HEK293T (cell line): ENCODE measurements at regions not wholly inside any gene's neighbourhood (a gene's known extent, or its start where the extent isn't known, plus 50 kb on each side); places are given as distances from the start of the nearest gene placed in this dataset.

Source experiments
- CTCF ChIA-PET: fragments of 350-600 bp; formaldehyde crosslinking; extraction: SDS; loops from one replicate; lab custom pipeline; 2021; ENCODE audit warnings: antibody characterized with exemption, inconsistent platforms; lab: Yijun Ruan, JAX
- POLR2A ChIA-PET: fragments of 350-600 bp; formaldehyde crosslinking; extraction: SDS; loops from one replicate; lab custom pipeline; 2020; ENCODE audit warnings: antibody characterized with exemption, inconsistent platforms; lab: Yijun Ruan, JAX
- DNase-seq: peaks from one replicate; pipeline ENCODE4 v3.0.0; 2012; ENCODE audit warnings: mixed read lengths; ENCODE audit errors: extremely low spot score
- ARNT ChIP-seq: fragments of 450-650 bp; IDR thresholded peaks from 2 replicates; pipeline ENCODE4 v1.6.1; 2017; ENCODE audit warnings: mild to moderate bottlenecking
- BHLHE40 ChIP-seq: fragments of 450-650 bp; IDR thresholded peaks from 2 replicates; pipeline ENCODE4 v1.6.1; 2016; ENCODE audit warnings: mild to moderate bottlenecking, moderate library complexity, borderline replicate concordance
- CTBP1 ChIP-seq: fragments of 450-650 bp; IDR thresholded peaks from 2 replicates; pipeline ENCODE4 v1.6.1; 2016; ENCODE audit warnings: borderline replicate concordance
- ELF4 ChIP-seq: fragments of 450-650 bp; IDR thresholded peaks from 2 replicates; pipeline ENCODE4 v1.6.1; 2017; ENCODE audit warnings: antibody characterized with exemption
- FOXA1 ChIP-seq: fragments of 450-650 bp; IDR thresholded peaks from 2 replicates; pipeline ENCODE4 v1.6.1; 2016; ENCODE audit warnings: mild to moderate bottlenecking
- FOXK2 ChIP-seq: fragments of 450-650 bp; IDR thresholded peaks from 2 replicates; pipeline ENCODE4 v1.6.1; 2016; ENCODE audit warnings: mild to moderate bottlenecking
- FOXM1 ChIP-seq: fragments of 450-650 bp; IDR thresholded peaks from 2 replicates; pipeline ENCODE4 v1.6.1; 2017; ENCODE audit warnings: mild to moderate bottlenecking, borderline replicate concordance
- HDGF ChIP-seq: fragments of 450-650 bp; IDR thresholded peaks from 2 replicates; pipeline ENCODE4 v1.6.1; 2017; ENCODE audit warnings: antibody characterized with exemption, borderline replicate concordance
- L3MBTL2 ChIP-seq: fragments of 450-650 bp; conservative IDR thresholded peaks from 2 replicates; pipeline ENCODE4 v1.6.1; 2016; ENCODE audit warnings: mild to moderate bottlenecking
- LEF1 ChIP-seq: fragments of 450-650 bp; IDR thresholded peaks from 2 replicates; pipeline ENCODE4 v1.6.1; 2017; ENCODE audit warnings: mild to moderate bottlenecking, borderline replicate concordance
- NFRKB ChIP-seq: fragments of 450-650 bp; IDR thresholded peaks from 2 replicates; pipeline ENCODE4 v1.6.1; 2016; ENCODE audit warnings: mild to moderate bottlenecking, moderate library complexity
- SP1 ChIP-seq: fragments of 450-650 bp; IDR thresholded peaks from 2 replicates; pipeline ENCODE4 v1.6.1; 2017
- SUZ12 ChIP-seq: fragments of 450-650 bp; IDR thresholded peaks from 2 replicates; pipeline ENCODE4 v1.6.1; 2016; ENCODE audit warnings: mild to moderate bottlenecking
- TARDBP ChIP-seq: fragments of 450-650 bp; IDR thresholded peaks from 2 replicates; pipeline ENCODE4 v1.6.1; 2016
- ZNF384 ChIP-seq: fragments of 450-650 bp; IDR thresholded peaks from 2 replicates; pipeline ENCODE4 v1.6.1; 2016
- TF ChIP-seq, protein P1 (sequence below): fragments of 450-650 bp; IDR thresholded peaks from 2 replicates; pipeline ENCODE4 v1.6.1; 2016

DNA sequence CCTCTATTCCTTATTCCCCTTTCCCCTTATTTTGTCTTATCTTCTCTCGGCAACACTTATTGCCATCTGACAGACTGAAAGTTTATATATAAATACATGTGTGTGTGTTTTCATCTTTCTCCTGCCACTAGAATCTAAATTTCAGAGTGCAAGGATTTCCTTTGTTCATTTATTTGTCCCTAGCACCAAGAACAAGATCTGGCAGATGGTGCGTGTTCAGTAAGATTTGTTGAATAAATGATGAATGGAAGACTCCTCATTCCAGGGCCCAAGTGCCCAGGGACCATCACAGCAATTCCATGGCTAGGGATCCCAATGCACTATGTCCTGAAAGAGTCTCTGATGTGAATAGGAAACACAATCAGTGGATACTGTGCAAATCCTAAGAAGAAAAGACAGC, 97.9 kb upstream of the EEA1 start:
- ChIA-PET POLR2A (no interaction called here), CTCF (no interaction called here)
- no peak for TF ChIP-seq ARNT
- TF ChIP-seq ZNF384 = no peak
- TF ChIP-seq NFRKB = no peak
- TF ChIP-seq FOXM1 = no peak
- no peak for TF ChIP-seq SP1
- TF ChIP-seq ELF4 = no peak
- no peak for TF ChIP-seq SUZ12
- no peak for DNase-seq

DNA sequence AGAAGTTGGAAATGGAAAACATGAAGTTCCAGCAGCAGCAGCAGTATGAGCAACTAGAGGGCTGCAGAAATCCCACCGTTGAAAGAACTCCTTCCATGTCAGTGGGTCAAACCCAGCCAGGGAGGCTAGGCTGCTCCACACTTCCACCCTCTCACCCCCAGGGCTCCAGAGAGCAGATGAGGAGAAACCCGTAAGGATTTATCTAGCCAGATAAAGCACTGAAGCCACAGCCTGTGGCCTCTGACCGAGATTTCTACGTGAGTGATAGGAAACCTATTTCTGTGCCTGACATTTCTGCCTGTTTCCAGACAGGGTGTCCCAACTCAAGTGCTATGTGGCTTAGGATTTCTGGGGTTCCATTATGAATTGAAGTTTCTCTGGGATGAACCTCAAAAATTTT, 100.0 kb upstream of the EEA1 start:
- DNase-seq = no peak
- ChIA-PET CTCF (no interaction called here), POLR2A (no interaction called here)
- TF ChIP-seq ARNT (no peak), TARDBP (no peak), HDGF (no peak), FOXM1 (no peak)

DNA sequence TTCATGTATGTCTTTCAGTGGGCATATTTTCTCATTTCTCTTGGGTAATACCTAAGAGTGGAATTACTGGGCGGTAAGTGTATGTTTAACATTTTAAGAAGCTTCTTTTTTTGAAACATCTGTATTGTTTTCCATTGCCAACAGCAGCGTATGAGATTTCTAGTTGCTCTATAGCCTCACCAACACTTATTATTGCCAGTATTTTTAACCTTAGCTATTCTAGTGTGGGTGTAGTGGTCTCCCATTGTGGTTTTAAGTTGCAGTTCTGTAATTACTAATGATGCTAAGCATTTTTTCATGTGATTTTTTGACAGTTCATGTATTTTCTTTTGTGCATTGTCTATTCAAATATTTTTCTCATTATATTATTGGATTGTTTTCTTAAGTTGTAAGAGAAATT, 101.9 kb upstream of the EEA1 start:
- DNase-seq = no peak
- ChIA-PET CTCF (interaction anchor here (0.6 kb wide), 1 partner anchor 12 kb away, joined by 3 read pairs; no protein-coding TSS in a partner anchor), POLR2A (no interaction called here)
- TF ChIP-seq ELF4 = no peak
- TF ChIP-seq FOXK2 = no peak
- TF ChIP-seq HDGF = no peak
- no peak for TF ChIP-seq NFRKB
- TF ChIP-seq, protein P1, sequence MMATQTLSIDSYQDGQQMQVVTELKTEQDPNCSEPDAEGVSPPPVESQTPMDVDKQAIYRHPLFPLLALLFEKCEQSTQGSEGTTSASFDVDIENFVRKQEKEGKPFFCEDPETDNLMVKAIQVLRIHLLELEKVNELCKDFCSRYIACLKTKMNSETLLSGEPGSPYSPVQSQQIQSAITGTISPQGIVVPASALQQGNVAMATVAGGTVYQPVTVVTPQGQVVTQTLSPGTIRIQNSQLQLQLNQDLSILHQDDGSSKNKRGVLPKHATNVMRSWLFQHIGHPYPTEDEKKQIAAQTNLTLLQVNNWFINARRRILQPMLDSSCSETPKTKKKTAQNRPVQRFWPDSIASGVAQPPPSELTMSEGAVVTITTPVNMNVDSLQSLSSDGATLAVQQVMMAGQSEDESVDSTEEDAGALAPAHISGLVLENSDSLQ = no peak
- TF ChIP-seq FOXA1 = no peak
- no peak for TF ChIP-seq SP1
- TF ChIP-seq BHLHE40 = no peak
- no peak for TF ChIP-seq CTBP1
- TF ChIP-seq SUZ12 = no peak
- no peak for TF ChIP-seq L3MBTL2
- TF ChIP-seq TARDBP = no peak
- no peak for TF ChIP-seq ZNF384
- TF ChIP-seq LEF1 = no peak
- no peak for TF ChIP-seq FOXM1
- no peak for TF ChIP-seq ARNT

DNA sequence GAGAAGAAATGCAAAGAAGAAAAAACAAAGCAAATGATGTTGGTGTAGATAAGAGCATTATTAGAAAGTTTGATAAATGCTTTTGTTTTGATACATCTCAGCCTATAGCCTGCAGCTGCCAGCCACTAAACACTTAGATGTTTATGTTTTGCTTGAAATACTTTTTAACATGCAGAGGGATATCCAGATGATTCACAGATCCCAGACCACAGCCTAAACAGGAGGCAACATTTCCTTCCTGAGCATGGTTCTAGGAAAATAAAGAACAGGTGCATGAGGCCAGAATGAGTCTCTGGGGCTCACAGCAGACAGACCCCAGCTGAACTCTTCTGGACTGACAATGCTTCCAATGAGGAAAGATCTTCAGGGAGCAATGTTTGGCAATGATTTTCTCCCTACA, 103.7 kb upstream of the EEA1 start:
- CTCF ChIA-PET = no interaction called here
- TF ChIP-seq BHLHE40 (no peak), ZNF384 (no peak), ELF4 (no peak), CTBP1 (no peak), TARDBP (no peak), LEF1 (no peak), NFRKB (no peak), FOXA1 (no peak), HDGF (no peak), FOXM1 (no peak), SP1 (no peak), ARNT (no peak), SUZ12 (no peak), L3MBTL2 (no peak), FOXK2 (no peak)
- TF ChIP-seq, protein P1 = no peak
- POLR2A ChIA-PET = no interaction called here

DNA sequence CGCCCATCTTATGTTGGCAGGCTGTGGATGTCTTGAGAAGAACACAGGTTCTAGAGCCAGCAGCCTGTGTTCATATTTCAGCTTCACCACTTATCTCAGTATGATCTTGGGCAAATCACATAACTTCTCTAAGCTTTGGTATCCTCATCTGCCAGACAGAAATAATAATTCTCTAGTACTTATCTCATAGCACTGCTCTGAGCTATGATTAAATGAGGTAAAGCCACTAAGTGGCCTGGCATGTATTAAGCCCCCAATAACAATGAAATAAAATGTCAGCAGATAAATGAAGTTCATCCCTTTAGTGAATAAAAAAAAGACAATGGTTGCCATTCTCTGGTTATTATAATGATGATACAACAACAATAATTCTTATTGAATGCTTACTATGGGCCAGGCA, 104.9 kb upstream of the EEA1 start:
- DNase-seq = no peak
- CTCF ChIA-PET = no interaction called here
- POLR2A ChIA-PET = no interaction called here
- no peak for TF ChIP-seq CTBP1
- no peak for TF ChIP-seq SP1
- no peak for TF ChIP-seq ARNT
- no peak for TF ChIP-seq FOXA1
- no peak for TF ChIP-seq SUZ12
- no peak for TF ChIP-seq BHLHE40
- TF ChIP-seq HDGF = no peak
- TF ChIP-seq TARDBP = no peak
- no peak for TF ChIP-seq NFRKB
- TF ChIP-seq, protein P1 = no peak

More for the DNA sequence above, 103.7 kb upstream of the EEA1 start:
- no peak for DNase-seq

DNA sequence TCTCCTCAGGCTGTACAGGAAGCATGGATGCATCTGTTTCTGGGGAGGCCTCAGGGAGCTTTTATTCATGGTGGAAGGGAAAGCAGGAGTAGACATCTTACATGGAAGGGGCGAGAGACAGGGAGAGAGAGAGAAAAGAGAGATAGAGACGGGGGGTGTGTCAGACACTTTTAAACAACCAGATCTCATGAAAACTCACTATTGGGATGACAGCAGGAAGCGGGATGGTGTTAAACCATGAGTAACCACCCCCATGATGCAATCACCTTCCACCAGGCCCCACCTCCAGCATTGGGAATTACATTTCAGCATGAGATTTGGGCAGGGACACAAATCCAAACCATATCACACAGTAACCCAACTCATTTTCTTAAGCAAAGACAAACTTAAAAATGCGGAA, 110.0 kb upstream of the EEA1 start:
- DNase-seq = no peak
- TF ChIP-seq FOXK2 = no peak
- TF ChIP-seq HDGF = no peak
- TF ChIP-seq SP1 = no peak
- TF ChIP-seq LEF1 = no peak
- no peak for TF ChIP-seq CTBP1
- TF ChIP-seq FOXM1 = no peak
- TF ChIP-seq ZNF384 = no peak
- no peak for TF ChIP-seq TARDBP
- no peak for TF ChIP-seq NFRKB
- TF ChIP-seq SUZ12 = no peak
- no peak for TF ChIP-seq L3MBTL2
- TF ChIP-seq, protein P1 = no peak
- no peak for TF ChIP-seq FOXA1
- no peak for TF ChIP-seq ARNT
- TF ChIP-seq ELF4 = no peak
- TF ChIP-seq BHLHE40 = no peak
- ChIA-PET POLR2A (no interaction called here), CTCF (no interaction called here)
